Ovary (tissue), 3 donors: ENCODE measurements at regions not wholly inside any gene's neighbourhood (a gene's known extent, or its start where the extent isn't known, plus 50 kb on each side); places are given as distances from the start of the nearest gene placed in this dataset.

Experiments used
- CTCF ChIP-seq, 3 donors: fragments of 450-650 bp in 2 of 3; fragments of 200-600 bp in 1 of 3; IDR thresholded peaks; one replicate each; pipeline versions ENCODE4 v1.5.1 to v1.8.0; 2016 to 2022; ENCODE audit warnings: antibody characterized with exemption in 3 of 3, mild to moderate bottlenecking in 1 of 3
- POLR2A ChIP-seq: fragments of 450-650 bp; IDR thresholded peaks from one replicate; pipeline ENCODE4 v1.6.1; 2017; ENCODE audit warnings: antibody characterized with exemption, mild to moderate bottlenecking, moderate library complexity
- donor health status: DM: no; HTN: no; CAD: no.

DNA sequence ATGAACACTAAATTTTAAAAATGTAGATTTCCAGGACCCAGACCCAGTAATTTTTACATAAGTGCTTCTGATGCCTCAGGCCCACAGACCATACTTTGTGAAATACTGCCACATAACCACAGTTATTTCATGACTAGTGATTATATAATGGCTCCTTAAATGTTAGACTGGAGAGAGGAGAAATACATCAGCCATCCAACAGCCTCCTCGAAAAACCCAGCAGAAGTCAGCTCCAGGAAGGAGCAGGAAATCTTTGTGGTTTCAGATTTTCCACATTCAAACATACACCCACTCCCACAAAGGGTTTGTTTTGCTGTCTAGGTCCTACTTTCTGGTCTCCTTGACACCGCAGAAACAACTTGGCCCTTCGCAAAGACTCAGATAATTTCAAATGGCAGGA lies 455.2 kb downstream of the DTWD2 start:
- TF ChIP-seq CTCF (IDR thresholded peaks at IDR 0.05) (no peak), POLR2A (no peak)
